ENCODE measurements at regions not wholly inside any gene's neighbourhood (a gene's known extent, or its start where the extent isn't known, plus 50 kb on each side); places are given as distances from the start of the nearest gene placed in this dataset.

DNA sequence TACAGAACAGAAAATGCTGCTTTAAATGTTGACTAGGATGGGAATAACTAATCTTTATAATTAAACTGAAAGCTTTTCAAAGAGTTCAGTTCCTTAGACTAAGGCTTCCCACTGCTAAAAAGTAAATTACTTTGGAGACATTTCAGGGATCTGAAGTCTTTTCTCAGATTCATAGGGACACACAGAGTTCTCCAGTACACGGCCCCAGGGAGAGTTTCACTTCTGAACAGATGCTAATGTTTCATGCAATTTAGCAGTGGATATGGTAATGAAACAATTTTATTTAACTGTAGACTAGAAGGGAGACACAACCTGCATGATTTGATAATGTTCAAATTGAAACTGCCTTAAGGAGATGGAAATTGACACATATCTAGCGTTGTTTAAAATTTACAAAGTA is 1282.6 kb downstream of the NCAM2 start:
- TF ChIP-seq, protein P1, sequence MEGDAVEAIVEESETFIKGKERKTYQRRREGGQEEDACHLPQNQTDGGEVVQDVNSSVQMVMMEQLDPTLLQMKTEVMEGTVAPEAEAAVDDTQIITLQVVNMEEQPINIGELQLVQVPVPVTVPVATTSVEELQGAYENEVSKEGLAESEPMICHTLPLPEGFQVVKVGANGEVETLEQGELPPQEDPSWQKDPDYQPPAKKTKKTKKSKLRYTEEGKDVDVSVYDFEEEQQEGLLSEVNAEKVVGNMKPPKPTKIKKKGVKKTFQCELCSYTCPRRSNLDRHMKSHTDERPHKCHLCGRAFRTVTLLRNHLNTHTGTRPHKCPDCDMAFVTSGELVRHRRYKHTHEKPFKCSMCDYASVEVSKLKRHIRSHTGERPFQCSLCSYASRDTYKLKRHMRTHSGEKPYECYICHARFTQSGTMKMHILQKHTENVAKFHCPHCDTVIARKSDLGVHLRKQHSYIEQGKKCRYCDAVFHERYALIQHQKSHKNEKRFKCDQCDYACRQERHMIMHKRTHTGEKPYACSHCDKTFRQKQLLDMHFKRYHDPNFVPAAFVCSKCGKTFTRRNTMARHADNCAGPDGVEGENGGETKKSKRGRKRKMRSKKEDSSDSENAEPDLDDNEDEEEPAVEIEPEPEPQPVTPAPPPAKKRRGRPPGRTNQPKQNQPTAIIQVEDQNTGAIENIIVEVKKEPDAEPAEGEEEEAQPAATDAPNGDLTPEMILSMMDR (IDR thresholded peaks at IDR 0.05) = no peak
- TF ChIP-seq POLR2A (IDR thresholded peaks at IDR 0.05) = no peak

All from uterus (tissue), 2 donors.